Activated CD8-positive, alpha-beta memory T cell treated with anti-CD3 and anti-CD28 coated beads for 36 hours (primary cell): ENCODE measurements at regions not wholly inside any gene's neighbourhood (a gene's known extent, or its start where the extent isn't known, plus 50 kb on each side); places are given as distances from the start of the nearest gene placed in this dataset.
"Not testable (repeated sequence)": the region's sequence is repeated elsewhere in the genome, so short reads cannot be mapped to it uniquely, and the experiment has no call there.

Experiments used
- CTCF ChIA-PET: fragments of 350-600 bp; sonication (Branson Sonifier 250); formaldehyde crosslinking; loops from one replicate; lab custom pipeline; 2021; ENCODE audit warnings: antibody characterized with exemption; lab: Charles Lee
- POLR2A ChIA-PET: fragments of 350-600 bp; sonication (Branson Sonifier 250); formaldehyde crosslinking; loops from one replicate; lab custom pipeline; 2021; ENCODE audit warnings: antibody characterized with exemption; lab: Charles Lee

- ChIA-PET POLR2A (no interaction called here), CTCF (no interaction called here)
Observed at GRCh38 chr5:29543501-29543900, 1650.0 kb upstream of the CDH6 start.

DNA sequence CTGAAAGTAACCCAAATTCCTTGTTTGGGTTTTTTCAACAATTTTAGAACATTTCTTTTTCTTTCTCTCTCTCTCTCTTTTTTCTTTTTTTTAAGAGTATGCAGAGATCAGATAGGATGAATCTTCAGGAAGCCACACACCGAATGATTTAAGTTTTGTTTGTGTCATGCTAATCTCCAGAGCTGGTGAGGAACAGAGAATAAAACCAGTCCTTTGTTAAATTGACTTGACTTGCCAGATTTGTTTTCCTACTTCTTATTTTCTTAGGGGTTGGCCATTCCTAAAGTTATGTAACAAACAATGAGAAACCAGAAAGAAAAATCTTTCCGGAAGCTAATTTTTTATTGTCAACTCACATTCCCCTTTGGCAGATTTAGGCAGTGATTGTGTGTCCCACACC is 1669.3 kb upstream of the CDH6 start:
- CTCF ChIA-PET = no interaction called here
- POLR2A ChIA-PET = no interaction called here

DNA sequence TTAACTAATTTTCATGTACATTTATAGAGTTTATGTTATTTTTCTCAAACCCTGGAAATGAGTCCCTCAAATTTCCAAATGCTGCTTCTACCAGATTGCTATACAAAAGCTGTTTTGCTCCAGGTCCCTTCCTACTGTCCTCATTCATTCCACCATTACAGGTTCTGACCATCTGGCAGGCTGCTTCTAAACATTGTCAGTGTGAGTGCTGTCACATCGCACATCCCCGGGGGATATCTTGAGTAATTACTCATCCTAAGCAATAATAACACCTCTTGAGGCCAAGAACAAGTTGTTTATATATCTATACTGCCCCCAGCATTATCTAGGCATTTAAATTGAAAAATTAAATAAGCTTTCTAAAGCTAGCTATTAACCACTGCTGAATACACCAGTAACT is 1675.3 kb upstream of the CDH6 start:
- ChIA-PET POLR2A (no interaction called here), CTCF (no interaction called here)

DNA sequence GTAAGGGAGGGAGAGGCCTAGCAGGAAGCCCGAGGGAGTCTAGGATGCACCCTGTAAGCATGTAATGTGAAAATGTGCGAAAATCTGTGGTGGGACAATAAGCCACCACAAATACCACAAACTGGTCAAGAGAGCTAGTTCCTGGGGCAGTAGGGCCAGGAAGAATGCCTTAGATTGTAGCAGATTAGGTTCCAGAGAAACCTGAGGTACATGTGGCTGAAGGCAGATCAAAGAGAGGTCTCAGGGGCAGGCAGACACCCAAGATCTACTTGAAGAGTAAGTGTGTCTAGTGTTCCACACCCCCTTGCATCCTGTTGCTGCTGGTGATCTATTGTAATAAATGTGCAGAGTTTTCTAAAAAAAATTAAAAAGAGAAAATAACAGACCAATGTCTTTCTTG is 1677.3 kb upstream of the CDH6 start:
- ChIA-PET POLR2A (no interaction called here), CTCF (no interaction called here)

GRCh38 chr5:29508131-29508530 is 1685.4 kb upstream of the CDH6 start:
- POLR2A ChIA-PET = no interaction called here
- CTCF ChIA-PET = no interaction called here

GRCh38 chr5:29504411-29504810 is 1689.1 kb upstream of the CDH6 start:
- ChIA-PET POLR2A (no interaction called here), CTCF (no interaction called here)

DNA sequence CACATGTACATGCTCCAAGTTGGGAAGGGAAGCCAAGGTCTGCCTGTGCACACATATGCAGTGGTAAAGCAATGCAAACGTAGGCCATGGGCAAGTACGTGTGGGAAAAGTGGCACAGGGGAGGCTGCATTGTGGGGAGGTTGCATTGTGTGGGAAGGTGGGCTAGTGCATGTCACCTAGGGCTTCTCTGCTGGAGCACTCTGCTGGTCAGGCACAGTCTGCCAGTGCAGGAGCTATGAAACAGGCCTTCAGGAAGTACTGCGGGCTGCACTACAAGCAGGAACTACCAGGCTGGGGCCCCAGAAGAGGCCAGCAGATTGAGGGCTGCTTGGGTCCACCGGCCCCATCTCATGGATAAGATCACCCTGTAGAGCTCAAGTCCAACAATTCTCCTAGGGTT is 1694.6 kb upstream of the CDH6 start:
- ChIA-PET POLR2A (no interaction called here), CTCF (no interaction called here)

DNA sequence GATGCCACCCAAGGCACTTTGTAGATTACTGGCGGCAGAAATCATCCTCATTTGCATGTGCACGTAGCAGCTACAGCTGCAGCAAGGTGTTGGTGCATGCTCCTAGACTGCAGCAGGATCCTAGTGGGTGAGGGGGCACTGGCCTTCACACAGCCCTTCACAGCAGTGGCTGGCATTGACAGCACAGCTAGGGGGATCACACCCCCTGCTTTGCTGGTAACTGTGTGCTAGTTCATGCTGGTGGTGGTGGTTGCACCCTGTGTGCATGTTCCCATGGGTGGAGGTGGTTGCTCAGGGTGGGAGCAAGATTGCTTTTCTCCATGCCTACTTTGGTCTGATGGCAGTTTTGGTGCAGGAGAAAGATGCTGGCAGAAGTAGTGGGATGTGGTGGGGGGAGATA is 1695.1 kb upstream of the CDH6 start:
- CTCF ChIA-PET = no interaction called here
- POLR2A ChIA-PET = no interaction called here

DNA sequence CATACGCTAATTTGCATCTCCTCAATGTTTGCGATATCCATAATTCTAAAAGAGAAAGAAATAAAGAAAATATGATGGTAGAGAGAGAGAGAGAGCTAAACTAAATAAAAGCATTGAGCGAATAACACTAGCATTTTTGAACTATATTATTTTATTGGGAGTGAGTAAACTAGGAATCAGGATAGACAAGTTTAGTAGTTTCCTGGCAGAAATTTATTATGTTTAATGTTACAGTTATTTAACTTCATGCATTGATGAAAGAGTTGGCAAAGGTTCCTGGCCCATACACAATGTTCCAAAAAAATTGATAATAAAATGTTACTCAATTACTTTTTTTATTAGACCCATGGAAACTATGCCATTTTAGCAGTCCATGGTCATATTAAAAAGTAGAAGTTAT is 1708.2 kb upstream of the CDH6 start:
- ChIA-PET CTCF (no interaction called here), POLR2A (no interaction called here)

GRCh38 chr5:29469581-29469980 is 1723.9 kb upstream of the CDH6 start:
- CTCF ChIA-PET = no interaction called here
- POLR2A ChIA-PET = no interaction called here

GRCh38 chr5:29462241-29462640 is 1731.2 kb upstream of the CDH6 start:
- ChIA-PET CTCF (no interaction called here), POLR2A (no interaction called here)

GRCh38 chr5:29460971-29461559 is 1732.4 kb upstream of the CDH6 start:
- CTCF ChIA-PET = interaction anchor here (0.7 kb wide), 1 partner anchor 392 kb away, joined by 3 read pairs; no protein-coding TSS in a partner anchor
- POLR2A ChIA-PET = no interaction called here

DNA sequence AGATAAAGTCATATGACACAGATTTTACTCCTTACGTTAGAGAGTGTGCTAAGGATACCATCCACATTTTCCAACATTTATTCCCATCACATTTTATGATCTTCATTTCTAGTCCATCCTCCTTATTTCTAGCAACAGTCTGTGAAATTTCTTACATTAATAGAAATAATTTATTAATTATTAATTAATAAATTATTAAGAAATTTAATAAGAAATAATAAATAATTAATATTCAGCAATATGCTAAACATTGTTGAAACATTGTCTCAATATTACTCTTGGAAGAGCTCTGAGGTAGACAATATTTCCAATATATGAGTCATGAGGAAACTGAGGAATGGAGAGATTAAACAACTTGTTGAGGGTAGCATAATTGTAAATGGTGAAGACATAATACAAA is 1742.5 kb upstream of the CDH6 start:
- POLR2A ChIA-PET, CTCF ChIA-PET: not testable (repeated sequence)

DNA sequence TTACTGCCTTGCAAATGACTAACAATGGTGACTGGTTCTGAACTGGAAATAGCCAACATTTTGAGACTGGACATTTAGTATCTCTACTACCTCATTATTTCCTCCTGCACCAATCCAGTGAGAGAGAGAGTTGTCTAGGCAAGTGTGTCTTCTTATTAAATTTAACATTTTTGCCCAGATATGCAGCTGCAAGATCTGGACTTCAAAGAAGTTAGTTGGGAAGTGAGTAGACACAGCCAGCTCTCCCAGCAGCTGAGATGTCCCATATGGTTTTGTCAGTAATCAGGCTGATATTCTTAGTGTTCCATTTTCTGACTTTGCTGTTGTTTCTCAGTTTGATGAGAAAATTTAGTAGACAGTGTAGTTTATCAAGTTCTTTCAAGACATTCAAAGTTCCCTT is 1778.8 kb upstream of the CDH6 start:
- ChIA-PET POLR2A (no interaction called here), CTCF (no interaction called here)

DNA sequence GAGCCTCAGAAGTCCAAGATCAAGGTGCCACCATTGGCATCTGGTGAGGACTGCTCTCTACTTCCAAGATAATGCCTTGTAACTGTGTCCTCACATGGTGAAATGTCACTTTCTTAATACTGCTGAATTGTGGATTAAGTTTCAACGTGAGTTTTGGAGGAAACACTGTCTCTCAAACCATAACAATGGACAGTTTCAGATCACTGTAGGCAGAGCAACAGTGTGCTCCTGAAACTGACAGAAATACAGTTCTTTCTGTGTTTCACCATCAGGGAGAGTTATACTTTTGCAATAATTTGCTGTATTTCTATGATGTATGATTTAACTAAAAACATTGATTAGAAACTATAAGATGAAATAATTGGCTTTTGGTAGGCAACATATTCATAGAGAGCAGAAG is 1780.5 kb upstream of the CDH6 start:
- CTCF ChIA-PET = no interaction called here
- POLR2A ChIA-PET = no interaction called here

DNA sequence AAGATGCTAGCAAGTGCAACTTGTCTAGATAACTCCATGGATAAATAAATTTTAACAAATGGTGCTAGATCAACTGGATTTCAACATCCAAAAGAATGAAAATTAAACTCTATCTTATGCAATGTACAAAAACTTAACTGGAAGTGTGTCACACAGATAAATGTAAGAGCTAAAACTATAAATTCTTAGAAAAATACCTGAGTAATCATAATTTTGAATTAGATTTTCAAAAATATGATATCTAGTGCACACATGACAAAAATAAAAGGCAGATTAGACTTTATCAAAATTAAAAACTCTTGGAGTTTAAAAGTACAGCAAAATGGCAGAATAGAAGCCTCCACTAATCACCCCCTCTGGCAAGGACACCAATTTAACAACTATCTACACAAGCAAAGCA is 1791.2 kb upstream of the CDH6 start:
- CTCF ChIA-PET = no interaction called here
- POLR2A ChIA-PET = no interaction called here

DNA sequence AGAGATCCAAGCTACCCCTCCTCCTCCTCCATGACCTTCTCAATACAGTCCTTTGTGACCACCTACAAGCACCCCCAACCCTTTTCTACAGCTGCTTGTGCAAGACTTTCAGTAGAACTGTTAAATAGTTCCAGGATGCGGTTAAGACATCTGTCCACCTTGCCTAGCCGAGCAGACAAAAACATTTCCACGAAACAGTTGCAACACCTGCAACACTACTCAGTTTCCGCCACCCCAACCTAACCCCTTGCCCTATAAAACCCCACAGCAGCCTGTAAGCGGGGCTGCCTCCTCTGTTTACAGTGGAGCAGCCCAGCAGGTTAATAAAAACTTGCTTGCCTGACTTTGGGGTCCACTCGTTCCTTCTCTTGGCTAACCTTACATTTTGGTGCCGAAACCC is 1803.5 kb upstream of the CDH6 start:
- POLR2A ChIA-PET = no interaction called here
- CTCF ChIA-PET = no interaction called here

GRCh38 chr5:29387384-29387783 is 1806.1 kb upstream of the CDH6 start:
- POLR2A ChIA-PET = no interaction called here

GRCh38 chr5:29382780-29383179 is 1810.7 kb upstream of the CDH6 start:
- CTCF ChIA-PET = no interaction called here
- POLR2A ChIA-PET = no interaction called here

More at GRCh38 chr5:29387384-29387783, 1806.1 kb upstream of the CDH6 start:
- CTCF ChIA-PET = no interaction called here

GRCh38 chr5:29380029-29380428 is 1813.5 kb upstream of the CDH6 start:
- CTCF ChIA-PET = no interaction called here
- POLR2A ChIA-PET = no interaction called here

DNA sequence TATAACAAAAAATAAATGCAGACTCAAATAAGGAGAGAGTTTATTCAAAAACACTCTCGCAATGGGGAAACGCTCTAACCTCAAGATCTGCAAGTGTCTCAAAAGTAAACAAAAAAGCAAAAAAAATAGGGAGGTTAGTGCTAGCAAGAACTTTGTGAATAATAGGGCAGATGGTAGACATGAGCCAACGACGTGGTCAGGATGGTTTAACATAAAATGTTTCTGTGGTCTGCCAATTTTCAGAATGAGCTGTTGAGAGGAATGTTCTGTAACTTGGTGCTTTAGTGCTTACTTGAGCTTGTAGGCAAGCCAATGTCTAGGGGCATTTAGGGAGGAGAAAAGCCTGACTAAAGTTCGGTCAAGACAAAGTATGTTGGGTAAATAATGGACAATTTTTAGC is 1813.9 kb upstream of the CDH6 start:
- ChIA-PET CTCF (no interaction called here), POLR2A (no interaction called here)

DNA sequence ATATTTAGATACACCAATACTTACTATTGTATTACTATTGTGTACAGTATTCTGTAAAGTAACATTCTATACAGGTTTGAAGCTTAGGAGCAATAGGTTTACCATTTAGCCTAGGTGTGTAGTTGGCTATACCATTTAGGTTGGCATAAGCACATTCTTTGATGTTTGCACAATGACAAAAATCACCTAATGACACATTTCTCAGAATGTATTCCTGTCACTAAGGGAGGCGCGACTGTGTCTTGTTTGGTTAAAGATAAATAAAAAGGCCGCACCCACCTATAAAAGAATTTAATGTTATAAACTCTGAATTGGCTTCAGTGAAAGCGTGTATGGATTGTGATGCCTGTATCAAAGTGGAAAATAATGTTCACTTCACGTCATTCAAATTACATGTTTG is 1815.4 kb upstream of the CDH6 start:
- ChIA-PET POLR2A (no interaction called here), CTCF (interaction anchor here (0.6 kb wide), 1 partner anchor 49 kb away, joined by 3 read pairs; no protein-coding TSS in a partner anchor)
